ENCODE measurements at regions not wholly inside any gene's neighbourhood (a gene's known extent, or its start where the extent isn't known, plus 50 kb on each side); places are given as distances from the start of the nearest gene placed in this dataset.

- Histone ChIP-seq H3F3A (ENCODE audit: insufficient read depth) (no peaks in the 10 kb centered on the region), H3K27me3 (ENCODE audit: low read length) (no peaks in the 10 kb centered on the region), H3K79me2 (ENCODE audit: insufficient read depth, low read length) (no peaks in the 10 kb centered on the region), H3K36me3 (ENCODE audit: low read length) (no peaks in the 10 kb centered on the region), H2AFZ (ENCODE audit: low read depth, low read length, severe bottlenecking) (no peak overlapping the region), H3K9me2 (replicated peaks; ENCODE audit: insufficient read depth, low read length) (no peaks in the 10 kb centered on the region), H4K20me1 (ENCODE audit: low read depth, low read length) (no peaks in the 10 kb centered on the region), H3K9ac (ENCODE audit: low read length) (no peak overlapping the region), H3K4me2 (ENCODE audit: low read depth, low read length, poor library complexity, severe bottlenecking) (no peak overlapping the region), H3K9me3 (ENCODE audit: insufficient read depth, low read length) (no peaks in the 10 kb centered on the region), H3K27ac (ENCODE audit: low read depth, low read length) (no peak overlapping the region), H3K4me3 (ENCODE audit: insufficient read depth, low read length, poor library complexity, severe bottlenecking) (no peak overlapping the region)
- TF ChIP-seq, protein P1, sequence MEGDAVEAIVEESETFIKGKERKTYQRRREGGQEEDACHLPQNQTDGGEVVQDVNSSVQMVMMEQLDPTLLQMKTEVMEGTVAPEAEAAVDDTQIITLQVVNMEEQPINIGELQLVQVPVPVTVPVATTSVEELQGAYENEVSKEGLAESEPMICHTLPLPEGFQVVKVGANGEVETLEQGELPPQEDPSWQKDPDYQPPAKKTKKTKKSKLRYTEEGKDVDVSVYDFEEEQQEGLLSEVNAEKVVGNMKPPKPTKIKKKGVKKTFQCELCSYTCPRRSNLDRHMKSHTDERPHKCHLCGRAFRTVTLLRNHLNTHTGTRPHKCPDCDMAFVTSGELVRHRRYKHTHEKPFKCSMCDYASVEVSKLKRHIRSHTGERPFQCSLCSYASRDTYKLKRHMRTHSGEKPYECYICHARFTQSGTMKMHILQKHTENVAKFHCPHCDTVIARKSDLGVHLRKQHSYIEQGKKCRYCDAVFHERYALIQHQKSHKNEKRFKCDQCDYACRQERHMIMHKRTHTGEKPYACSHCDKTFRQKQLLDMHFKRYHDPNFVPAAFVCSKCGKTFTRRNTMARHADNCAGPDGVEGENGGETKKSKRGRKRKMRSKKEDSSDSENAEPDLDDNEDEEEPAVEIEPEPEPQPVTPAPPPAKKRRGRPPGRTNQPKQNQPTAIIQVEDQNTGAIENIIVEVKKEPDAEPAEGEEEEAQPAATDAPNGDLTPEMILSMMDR (IDR thresholded peaks at IDR 0.05; ENCODE audit: insufficient read depth, low read length, poor library complexity, severe bottlenecking), result no peak
- TF ChIP-seq EZH2phosphoT487 (conservative IDR thresholded peaks at IDR 0.05; ENCODE audit: low read length), result no peak
Observed at GRCh38 chr9:82170866-82171265, 182.3 kb downstream of the SPATA31D1 start.

DNA sequence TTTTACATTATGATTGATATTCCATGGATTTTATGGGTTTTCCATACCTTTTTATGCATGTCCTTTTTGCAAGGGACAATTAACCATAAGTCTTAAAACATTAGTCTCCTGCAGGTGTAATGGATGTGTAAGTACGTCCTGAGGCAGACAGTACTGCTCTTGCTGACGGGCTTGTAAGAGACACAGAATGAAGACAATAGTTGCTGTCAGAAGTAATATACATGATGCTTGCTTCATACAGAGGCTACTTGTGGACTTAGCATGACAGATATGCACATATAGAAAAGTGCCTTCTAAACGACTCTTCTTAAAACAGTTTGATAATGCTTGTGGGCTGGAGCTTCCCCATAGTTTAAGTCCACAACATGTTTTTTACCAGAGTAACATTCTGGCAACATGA is 182.7 kb downstream of the SPATA31D1 start:
- no peak overlapping the region for H3K9ac ChIP-seq (ENCODE audit: low read length)

GRCh38 chr9:82180711-82181110 is 192.1 kb downstream of the SPATA31D1 start:
- Histone ChIP-seq H3K4me2 (ENCODE audit: low read depth, low read length, poor library complexity, severe bottlenecking) (no peak overlapping the region), H3K9ac (ENCODE audit: low read length) (no peak overlapping the region)
- TF ChIP-seq EZH2phosphoT487 (conservative IDR thresholded peaks at IDR 0.05; ENCODE audit: low read length), result no peak
- TF ChIP-seq, protein P1 (IDR thresholded peaks at IDR 0.05; ENCODE audit: insufficient read depth, low read length, poor library complexity, severe bottlenecking), result no peak

More for the DNA sequence above, 182.7 kb downstream of the SPATA31D1 start:
- H3K79me2 ChIP-seq (ENCODE audit: insufficient read depth, low read length), result no peaks in the 10 kb centered on the region
- no peak overlapping the region for H2AFZ ChIP-seq (ENCODE audit: low read depth, low read length, severe bottlenecking)
- H4K20me1 ChIP-seq (ENCODE audit: low read depth, low read length), result no peaks in the 10 kb centered on the region
- H3K27ac ChIP-seq (ENCODE audit: low read depth, low read length), result no peak overlapping the region
- H3K4me2 ChIP-seq (ENCODE audit: low read depth, low read length, poor library complexity, severe bottlenecking), result no peak overlapping the region
- H3K27me3 ChIP-seq (ENCODE audit: low read length), result no peaks in the 10 kb centered on the region
- no peaks in the 10 kb centered on the region for H3K9me3 ChIP-seq (ENCODE audit: insufficient read depth, low read length)
- no peaks in the 10 kb centered on the region for H3F3A ChIP-seq (ENCODE audit: insufficient read depth)
- no peaks in the 10 kb centered on the region for H3K9me2 ChIP-seq (replicated peaks; ENCODE audit: insufficient read depth, low read length)
- TF ChIP-seq EZH2phosphoT487 (conservative IDR thresholded peaks at IDR 0.05; ENCODE audit: low read length), result no peak
- TF ChIP-seq, protein P1 (IDR thresholded peaks at IDR 0.05; ENCODE audit: insufficient read depth, low read length, poor library complexity, severe bottlenecking), result no peak
- no peak overlapping the region for H3K4me3 ChIP-seq (ENCODE audit: insufficient read depth, low read length, poor library complexity, severe bottlenecking)
- no peaks in the 10 kb centered on the region for H3K36me3 ChIP-seq (ENCODE audit: low read length)

More at GRCh38 chr9:82180711-82181110, 192.1 kb downstream of the SPATA31D1 start:
- Histone ChIP-seq H2AFZ (ENCODE audit: low read depth, low read length, severe bottlenecking) (no peak overlapping the region), H3K27ac (ENCODE audit: low read depth, low read length) (no peak overlapping the region), H4K20me1 (ENCODE audit: low read depth, low read length) (no peaks in the 10 kb centered on the region), H3K9me2 (replicated peaks; ENCODE audit: insufficient read depth, low read length) (no peaks in the 10 kb centered on the region), H3F3A (ENCODE audit: insufficient read depth) (no peaks in the 10 kb centered on the region), H3K36me3 (ENCODE audit: low read length) (no peaks in the 10 kb centered on the region), H3K4me3 (ENCODE audit: insufficient read depth, low read length, poor library complexity, severe bottlenecking) (no peak overlapping the region), H3K9me3 (ENCODE audit: insufficient read depth, low read length) (no peaks in the 10 kb centered on the region), H3K27me3 (ENCODE audit: low read length) (no peaks in the 10 kb centered on the region), H3K79me2 (ENCODE audit: insufficient read depth, low read length) (no peaks in the 10 kb centered on the region)
